Posterior cingulate gyrus (tissue), 11 donors: ENCODE measurements at regions not wholly inside any gene's neighbourhood (a gene's known extent, or its start where the extent isn't known, plus 50 kb on each side); places are given as distances from the start of the nearest gene placed in this dataset.

Experiments used
- DNase-seq, 10 donors: peaks; one replicate each; pipeline versions ENCODE4 v3.0.0 to v3.0.0-alpha.2; 2020 to 2021; ENCODE audit warnings: mixed read lengths in 3 of 10
- intact Hi-C: fragments of 100-400 bp; cut with DNase I; formaldehyde crosslinking; loops from one replicate; pipeline ENCODE4 v1.15.1; 2023

GRCh38 chr14:46322076-46322475 is 329.5 kb downstream of the RPL10L start:
- no peak for DNase-seq
- intact Hi-C loops, result no loop called here

- no peak for DNase-seq
- intact Hi-C loops, result no loop called here
Measured at GRCh38 chr14:46306267-46306666, 345.3 kb downstream of the RPL10L start.

- intact Hi-C loops, result no loop called here
- no peak for DNase-seq
Measured at GRCh38 chr14:46300765-46301164, 350.8 kb downstream of the RPL10L start.

- intact Hi-C loops, result no loop called here
- no peak for DNase-seq
Measured at GRCh38 chr14:46290706-46291105, 360.9 kb downstream of the RPL10L start.

- no peak for DNase-seq
- intact Hi-C loops, result no loop called here
Measured at GRCh38 chr14:46279776-46280175, 371.8 kb downstream of the RPL10L start.

GRCh38 chr14:46279327-46279726 is 372.3 kb downstream of the RPL10L start:
- peak in 1 of 10 donors; percentile 18 for DNase-seq
- intact Hi-C loops, result no loop called here

GRCh38 chr14:46259536-46259935 is 392.0 kb downstream of the RPL10L start:
- intact Hi-C loops, result no loop called here
- DNase-seq, result no peak

GRCh38 chr14:46256381-46256780 is 395.2 kb downstream of the RPL10L start:
- DNase-seq, result no peak
- intact Hi-C loops, result no loop called here

GRCh38 chr14:46250113-46250703 is 401.4 kb downstream of the RPL10L start:
- intact Hi-C loops, result no loop called here

GRCh38 chr14:46248001-46248630 is 403.5 kb downstream of the RPL10L start:
- DNase-seq, result no peak
- intact Hi-C loops, result no loop called here

More at GRCh38 chr14:46250113-46250703, 401.4 kb downstream of the RPL10L start:
- no peak for DNase-seq

- intact Hi-C loops, result no loop called here
- DNase-seq, result peak in 5 of 10 donors; percentile 11 to 83 (median 21)
Measured at GRCh38 chr14:46245276-46245675, 406.3 kb downstream of the RPL10L start.

- DNase-seq, result no peak
- intact Hi-C loops, result no loop called here
Measured at GRCh38 chr14:46233786-46234185, 417.8 kb downstream of the RPL10L start.

GRCh38 chr14:46230540-46230939 is 421.0 kb downstream of the RPL10L start:
- no peak for DNase-seq
- intact Hi-C loops, result no loop called here

GRCh38 chr14:46215801-46216200 is 435.8 kb downstream of the RPL10L start:
- intact Hi-C loops, result no loop called here
- DNase-seq, result no peak

GRCh38 chr14:46198676-46199075 is 452.9 kb downstream of the RPL10L start:
- no peak for DNase-seq
- intact Hi-C loops, result no loop called here

- DNase-seq, result no peak
- intact Hi-C loops, result no loop called here
Measured at GRCh38 chr14:46197856-46198255, 453.7 kb downstream of the RPL10L start.
